PFSK-1 (cell line): ENCODE measurements at regions not wholly inside any gene's neighbourhood (a gene's known extent, or its start where the extent isn't known, plus 50 kb on each side); places are given as distances from the start of the nearest gene placed in this dataset.

Experiments
- FOXP2 ChIP-seq: optimal IDR thresholded peaks from 2 replicates; pipeline ENCODE3; 2011; ENCODE audit warnings: borderline replicate concordance, control low read depth, inconsistent platforms; ENCODE audit not compliant: insufficient read depth; ENCODE audit errors: extremely low read length, extremely low read depth
- POLR2AphosphoS5 ChIP-seq: IDR thresholded peaks from 2 replicates; pipeline ENCODE4 v1.6.1; 2012; ENCODE audit warnings: low read depth, mild to moderate bottlenecking, control low read depth, low read length, moderate library complexity
- SIN3A ChIP-seq: IDR thresholded peaks from 2 replicates; pipeline ENCODE4 v1.6.1; 2012; ENCODE audit warnings: mild to moderate bottlenecking, low read length, moderate library complexity, borderline replicate concordance; ENCODE audit not compliant: insufficient read depth
- TAF1 ChIP-seq: IDR thresholded peaks from 2 replicates; pipeline ENCODE4 v1.6.1; 2012; ENCODE audit warnings: low read length, control low read depth, borderline replicate concordance; ENCODE audit not compliant: insufficient read depth
- TF ChIP-seq, protein P1 (sequence below), 2 experiments: IDR thresholded peaks; 2 replicates each; pipeline versions ENCODE4 v1.6.1 to v1.8.0; 2011 to 2012; ENCODE audit warnings: low read depth in 2 of 2, low read length in 2 of 2, control low read depth in 1 of 2, inconsistent platforms in 1 of 2, mild to moderate bottlenecking in 1 of 2, moderate library complexity in 1 of 2; ENCODE audit not compliant: insufficient read depth in 1 of 2

DNA sequence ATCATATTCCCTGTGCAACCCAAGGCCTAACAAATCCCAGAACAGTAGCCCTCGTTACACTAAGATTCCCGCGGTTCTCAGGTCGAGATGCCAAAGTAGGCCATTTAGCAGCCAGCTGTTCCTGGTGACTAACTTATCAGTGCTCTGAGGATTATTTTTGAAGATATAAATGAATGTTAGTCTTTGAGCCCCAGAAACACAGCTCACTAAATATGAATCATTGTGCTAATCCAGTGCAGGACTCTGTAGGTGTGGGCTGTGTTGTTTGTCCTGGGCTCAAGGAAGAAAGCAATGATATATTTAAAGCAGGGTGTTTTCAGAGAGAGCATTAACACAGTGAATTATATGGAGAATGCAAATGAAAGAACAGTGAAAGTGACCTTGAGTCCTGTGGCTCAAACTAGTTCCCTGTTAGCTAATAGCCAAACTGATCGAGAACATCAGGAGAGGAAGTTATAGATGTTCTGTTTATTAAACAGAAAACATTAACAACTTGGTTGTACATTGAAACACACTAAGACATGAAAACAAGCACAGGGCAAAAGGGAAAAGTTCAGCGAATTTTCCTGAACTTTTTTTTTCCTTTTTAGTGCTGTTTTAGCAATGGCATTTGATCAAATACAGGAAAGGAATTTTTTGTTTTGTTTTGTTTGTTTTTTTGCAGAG, 228.3 kb downstream of the RNF152 start:
- no peak for TF ChIP-seq TAF1
- TF ChIP-seq POLR2AphosphoS5, result no peak
- TF ChIP-seq, protein P1, sequence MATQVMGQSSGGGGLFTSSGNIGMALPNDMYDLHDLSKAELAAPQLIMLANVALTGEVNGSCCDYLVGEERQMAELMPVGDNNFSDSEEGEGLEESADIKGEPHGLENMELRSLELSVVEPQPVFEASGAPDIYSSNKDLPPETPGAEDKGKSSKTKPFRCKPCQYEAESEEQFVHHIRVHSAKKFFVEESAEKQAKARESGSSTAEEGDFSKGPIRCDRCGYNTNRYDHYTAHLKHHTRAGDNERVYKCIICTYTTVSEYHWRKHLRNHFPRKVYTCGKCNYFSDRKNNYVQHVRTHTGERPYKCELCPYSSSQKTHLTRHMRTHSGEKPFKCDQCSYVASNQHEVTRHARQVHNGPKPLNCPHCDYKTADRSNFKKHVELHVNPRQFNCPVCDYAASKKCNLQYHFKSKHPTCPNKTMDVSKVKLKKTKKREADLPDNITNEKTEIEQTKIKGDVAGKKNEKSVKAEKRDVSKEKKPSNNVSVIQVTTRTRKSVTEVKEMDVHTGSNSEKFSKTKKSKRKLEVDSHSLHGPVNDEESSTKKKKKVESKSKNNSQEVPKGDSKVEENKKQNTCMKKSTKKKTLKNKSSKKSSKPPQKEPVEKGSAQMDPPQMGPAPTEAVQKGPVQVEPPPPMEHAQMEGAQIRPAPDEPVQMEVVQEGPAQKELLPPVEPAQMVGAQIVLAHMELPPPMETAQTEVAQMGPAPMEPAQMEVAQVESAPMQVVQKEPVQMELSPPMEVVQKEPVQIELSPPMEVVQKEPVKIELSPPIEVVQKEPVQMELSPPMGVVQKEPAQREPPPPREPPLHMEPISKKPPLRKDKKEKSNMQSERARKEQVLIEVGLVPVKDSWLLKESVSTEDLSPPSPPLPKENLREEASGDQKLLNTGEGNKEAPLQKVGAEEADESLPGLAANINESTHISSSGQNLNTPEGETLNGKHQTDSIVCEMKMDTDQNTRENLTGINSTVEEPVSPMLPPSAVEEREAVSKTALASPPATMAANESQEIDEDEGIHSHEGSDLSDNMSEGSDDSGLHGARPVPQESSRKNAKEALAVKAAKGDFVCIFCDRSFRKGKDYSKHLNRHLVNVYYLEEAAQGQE (IDR thresholded peaks at IDR 0.05; ENCODE audit: insufficient read depth in 1 of 2, low read depth in 2 of 2, low read length in 2 of 2), result no peak
- TF ChIP-seq FOXP2, result no peak
- no peak for TF ChIP-seq SIN3A

DNA sequence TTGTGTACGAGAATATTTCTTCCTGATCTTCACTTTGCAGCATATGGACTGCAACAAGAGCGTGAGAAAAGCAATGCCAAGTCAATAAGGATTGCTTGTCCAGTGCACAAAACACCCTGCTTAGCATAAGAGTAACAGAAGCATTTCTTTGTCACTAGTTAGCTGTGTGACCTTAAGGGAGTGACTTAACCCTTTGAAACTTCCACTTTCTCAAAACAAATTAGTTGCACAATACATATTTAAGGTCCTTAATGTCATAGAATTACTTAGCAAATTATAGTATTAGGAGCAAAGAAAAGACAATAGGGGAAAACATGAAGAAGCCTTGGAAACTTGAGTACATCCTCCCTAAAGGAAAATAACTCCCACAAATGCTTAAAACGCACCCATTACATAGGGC, 230.1 kb downstream of the RNF152 start:
- TF ChIP-seq, protein P1 (IDR thresholded peaks at IDR 0.05; ENCODE audit: insufficient read depth in 1 of 2, low read depth in 2 of 2, low read length in 2 of 2), result no peak
- no peak for TF ChIP-seq POLR2AphosphoS5
- no peak for TF ChIP-seq SIN3A

DNA sequence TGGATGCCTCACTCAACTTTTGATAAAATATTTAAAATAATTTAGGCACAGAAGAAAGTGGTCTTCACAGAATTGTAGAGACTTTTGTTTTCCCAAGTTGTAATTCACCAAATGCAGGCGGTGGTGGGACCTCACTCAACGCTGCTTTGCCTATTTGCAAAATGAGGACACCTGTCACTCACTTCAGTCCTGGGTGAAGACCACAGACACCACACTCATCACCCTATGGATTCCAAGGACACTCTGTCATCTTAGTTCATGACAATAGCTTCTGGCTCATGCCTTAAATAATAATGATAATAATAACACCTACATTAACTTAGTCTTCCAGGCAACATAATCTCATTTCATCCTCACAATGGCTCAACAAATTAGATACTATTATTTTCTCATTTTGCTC, 234.4 kb downstream of the RNF152 start:
- TF ChIP-seq TAF1 (no peak), SIN3A (no peak), POLR2AphosphoS5 (no peak), FOXP2 (no peak)
- TF ChIP-seq, protein P1 (IDR thresholded peaks at IDR 0.05; ENCODE audit: insufficient read depth in 1 of 2, low read depth in 2 of 2, low read length in 2 of 2), result no peak

DNA sequence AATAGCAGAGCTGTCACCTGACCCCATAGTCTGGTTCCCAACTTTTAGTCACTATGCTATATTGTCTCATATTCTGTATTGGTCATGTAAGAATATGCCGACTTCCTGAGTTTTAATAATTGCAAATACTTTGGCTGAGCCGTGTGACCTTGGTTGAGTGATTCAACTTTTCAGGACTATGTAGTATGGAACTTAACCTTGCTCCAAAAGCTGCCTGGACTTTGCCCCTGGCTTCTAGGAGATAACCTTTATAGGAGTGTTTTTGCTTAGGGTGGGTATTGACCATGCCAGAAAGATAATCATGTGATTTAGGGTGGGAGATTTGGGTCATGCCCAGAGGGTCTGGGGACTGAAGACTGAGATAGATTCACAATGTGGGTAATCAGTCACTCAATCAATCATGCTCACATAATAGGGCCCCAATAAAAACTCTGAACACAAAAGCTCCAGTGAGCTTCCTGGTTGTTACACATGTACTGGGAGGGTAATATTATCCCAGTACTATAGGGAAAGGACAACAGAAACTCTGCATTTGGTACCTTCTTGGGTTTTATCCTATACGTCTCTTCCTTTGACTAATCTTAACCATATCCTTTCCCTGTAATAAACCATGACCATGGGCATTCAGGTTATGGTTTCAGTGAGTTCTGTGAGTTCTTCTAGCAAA, 235.6 kb downstream of the RNF152 start:
- TF ChIP-seq TAF1, result no peak
- TF ChIP-seq SIN3A, result no peak
- no peak for TF ChIP-seq POLR2AphosphoS5
- TF ChIP-seq FOXP2, result no peak
- TF ChIP-seq, protein P1 (IDR thresholded peaks at IDR 0.05; ENCODE audit: insufficient read depth in 1 of 2, low read depth in 2 of 2, low read length in 2 of 2), result no peak
